MM.1S (cell line): ENCODE measurements at regions not wholly inside any gene's neighbourhood (a gene's known extent, or its start where the extent isn't known, plus 50 kb on each side); places are given as distances from the start of the nearest gene placed in this dataset.

Source experiments
- DNase-seq: peaks from one replicate; pipeline ENCODE4 v3.0.0-alpha.2; 2015
- H2AFZ ChIP-seq: fragments of 300-600 bp; sonication (generic); 2 replicates; pipeline ENCODE4 v1.6.0; 2016; ENCODE audit warnings: antibody characterized with exemption, low read length
- H3F3A ChIP-seq: fragments of 300-600 bp; sonication (generic); 2 replicates; pipeline ENCODE4 v1.6.1; 2016; ENCODE audit warnings: mild to moderate bottlenecking, antibody characterized with exemption, low read length, moderate library complexity, mixed read lengths; ENCODE audit not compliant: insufficient read depth
- H3K27ac ChIP-seq: fragments of 300-600 bp; sonication (generic); 2 replicates; pipeline ENCODE4 v1.5.1; 2016; ENCODE audit warnings: mild to moderate bottlenecking, low read length
- H3K27me3 ChIP-seq: fragments of 300-600 bp; sonication (generic); replicated peaks from 2 replicates; pipeline ENCODE4 v1.6.0; 2016; ENCODE audit warnings: low read length; ENCODE audit not compliant: insufficient read depth
- H3K36me3 ChIP-seq: fragments of 300-600 bp; sonication (generic); replicated peaks from 2 replicates; pipeline ENCODE4 v1.6.1; 2016; ENCODE audit warnings: mild to moderate bottlenecking, low read length, mixed read lengths; ENCODE audit not compliant: insufficient read depth
- H3K4me1 ChIP-seq: fragments of 300-600 bp; sonication (generic); 2 replicates; pipeline ENCODE4 v1.6.1; 2016; ENCODE audit warnings: low read length, mixed read lengths
- H3K4me2 ChIP-seq: fragments of 300-600 bp; sonication (generic); 2 replicates; pipeline ENCODE4 v1.6.0; 2016; ENCODE audit warnings: low read depth, low read length
- H3K4me3 ChIP-seq: fragments of 300-600 bp; sonication (generic); 2 replicates; pipeline ENCODE4 v1.5.1; 2016; ENCODE audit warnings: low read length, mixed read lengths
- H3K79me2 ChIP-seq: fragments of 300-600 bp; sonication (generic); 2 replicates; pipeline ENCODE4 v1.6.1; 2016; ENCODE audit warnings: mixed run types, low read length, mixed read lengths
- H3K9ac ChIP-seq: fragments of 300-600 bp; sonication (generic); 2 replicates; pipeline ENCODE4 v1.6.1; 2016; ENCODE audit warnings: low read length, mixed read lengths
- H3K9me2 ChIP-seq: fragments of 300-600 bp; sonication (generic); replicated peaks from 2 replicates; pipeline ENCODE4 v1.6.1; 2016; ENCODE audit warnings: mild to moderate bottlenecking, low read length, mixed read lengths; ENCODE audit not compliant: insufficient read depth
- H3K9me3 ChIP-seq: fragments of 300-600 bp; sonication (generic); replicated peaks from 2 replicates; pipeline ENCODE4 v1.6.1; 2016; ENCODE audit warnings: mild to moderate bottlenecking, low read length, mixed read lengths; ENCODE audit not compliant: insufficient read depth
- H4K20me1 ChIP-seq: fragments of 300-600 bp; sonication (generic); 2 replicates; pipeline ENCODE4 v1.6.1; 2016; ENCODE audit warnings: mild to moderate bottlenecking, low read length, moderate library complexity, mixed read lengths; ENCODE audit not compliant: insufficient read depth
- CTCF ChIP-seq: fragments of 300-600 bp; sonication (generic); IDR thresholded peaks from 2 replicates; pipeline ENCODE4 v1.5.1; 2016; ENCODE audit warnings: antibody characterized with exemption, low read length, mixed read lengths
- EZH2 ChIP-seq: fragments of 300-600 bp; sonication (generic); optimal IDR thresholded peaks from 2 replicates; pipeline ENCODE3; 2017; ENCODE audit warnings: low read depth, mild to moderate bottlenecking, antibody characterized with exemption, low read length, mixed read lengths
- EZH2phosphoT487 ChIP-seq: fragments of 300-600 bp; sonication (generic); IDR thresholded peaks from 2 replicates; pipeline ENCODE4 v1.6.1; 2018; ENCODE audit warnings: antibody characterized with exemption, low read length

- no peak overlapping the region for H3K4me2 ChIP-seq
- TF ChIP-seq EZH2phosphoT487, result no peak
- no peak for TF ChIP-seq EZH2
- no peak for TF ChIP-seq CTCF
- H3K4me1 ChIP-seq, result no peaks in the 10 kb centered on the region
- H3F3A ChIP-seq, result no peaks in the 10 kb centered on the region
- H3K9ac ChIP-seq, result no peak overlapping the region
- H4K20me1 ChIP-seq, result no peaks in the 10 kb centered on the region
- H3K4me3 ChIP-seq, result no peak overlapping the region
- H2AFZ ChIP-seq, result no peak overlapping the region
- no peak for DNase-seq
- no peaks in the 10 kb centered on the region for H3K36me3 ChIP-seq
- no peak overlapping the region for H3K27ac ChIP-seq
- H3K9me2 ChIP-seq, result no peaks in the 10 kb centered on the region
- no peaks in the 10 kb centered on the region for H3K79me2 ChIP-seq
- no peaks in the 10 kb centered on the region for H3K9me3 ChIP-seq
- H3K27me3 ChIP-seq, result no peaks in the 10 kb centered on the region
Observed at GRCh38 chr5:143966280-143966679, 154.3 kb downstream of the HMHB1 start.

GRCh38 chr5:143968071-143968878 is 156.3 kb downstream of the HMHB1 start:
- H3K79me2 ChIP-seq, result no peaks in the 10 kb centered on the region
- H3K4me1 ChIP-seq, result no peaks in the 10 kb centered on the region
- no peaks in the 10 kb centered on the region for H3K36me3 ChIP-seq
- H3K9ac ChIP-seq, result no peak overlapping the region
- no peak overlapping the region for H2AFZ ChIP-seq
- H3K9me2 ChIP-seq, result no peaks in the 10 kb centered on the region
- peak; percentile 69 for DNase-seq
- no peaks in the 10 kb centered on the region for H4K20me1 ChIP-seq
- no peak for TF ChIP-seq EZH2phosphoT487
- peak; percentile 72 for TF ChIP-seq CTCF
- no peak for TF ChIP-seq EZH2
- no peaks in the 10 kb centered on the region for H3F3A ChIP-seq
- no peak overlapping the region for H3K27ac ChIP-seq
- H3K9me3 ChIP-seq, result no peaks in the 10 kb centered on the region
- H3K4me3 ChIP-seq, result no peak overlapping the region
- no peak overlapping the region for H3K4me2 ChIP-seq
- no peaks in the 10 kb centered on the region for H3K27me3 ChIP-seq

- Histone ChIP-seq H3K9ac (no peak overlapping the region), H3K27me3 (no peaks in the 10 kb centered on the region), H3K4me3 (no peak overlapping the region), H3K27ac (no peak overlapping the region), H3K4me2 (no peak overlapping the region), H3F3A (no peaks in the 10 kb centered on the region), H3K79me2 (no peaks in the 10 kb centered on the region), H3K9me2 (no peaks in the 10 kb centered on the region), H3K9me3 (no peaks in the 10 kb centered on the region), H3K36me3 (no peaks in the 10 kb centered on the region), H3K4me1 (no peaks in the 10 kb centered on the region), H4K20me1 (no peaks in the 10 kb centered on the region), H2AFZ (no peak overlapping the region)
- TF ChIP-seq EZH2phosphoT487 (no peak), CTCF (no peak), EZH2 (no peak)
- no peak for DNase-seq
Observed at GRCh38 chr5:143970159-143970558, 158.2 kb downstream of the HMHB1 start.
